Right ventricle myocardium superior (tissue), 1 donor: ENCODE measurements at regions not wholly inside any gene's neighbourhood (a gene's known extent, or its start where the extent isn't known, plus 50 kb on each side); places are given as distances from the start of the nearest gene placed in this dataset.

ENCODE experiments used
- ATAC-seq: fragments of 200-7000 bp; cut with Tn5 transposase; one replicate; pipeline ENCODE4 v1.9.1; 2020; ENCODE audit warnings: mild to moderate bottlenecking; ENCODE audit not compliant: poor library complexity
- DNase-seq: peaks from one replicate; pipeline ENCODE4 v3.0.0-alpha.2; 2020
- intact Hi-C: fragments of 100-400 bp; cut with DNase I; formaldehyde crosslinking; loops from one replicate; pipeline ENCODE4 v1.11.2; 2022
- donor health status: DM: no; HTN: yes; CAD: no; lungs with severe emphysema.

DNA sequence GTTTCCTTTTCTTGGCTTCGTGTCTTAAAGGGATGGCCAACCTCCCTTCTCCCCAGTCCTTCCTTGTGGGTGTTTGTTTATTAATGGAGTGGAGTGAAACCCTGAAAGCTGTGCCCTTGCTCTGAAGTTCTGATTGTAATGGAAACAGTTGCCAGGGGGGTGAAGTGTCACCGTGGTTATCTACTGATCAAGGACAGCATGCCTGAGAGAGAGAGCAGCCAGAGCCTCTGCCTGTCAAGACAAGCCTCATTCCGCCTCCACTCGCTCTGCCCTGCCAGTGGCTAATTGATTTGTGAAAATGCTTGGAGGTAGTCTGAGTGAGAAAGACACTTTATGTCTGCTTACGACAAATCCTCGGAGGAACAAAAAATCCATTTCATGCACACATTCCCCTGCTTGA lies 143.7 kb upstream of the SLC30A5 start:
- no peak for ATAC-seq
- intact Hi-C loops = no loop called here
- DNase-seq = no peak

DNA sequence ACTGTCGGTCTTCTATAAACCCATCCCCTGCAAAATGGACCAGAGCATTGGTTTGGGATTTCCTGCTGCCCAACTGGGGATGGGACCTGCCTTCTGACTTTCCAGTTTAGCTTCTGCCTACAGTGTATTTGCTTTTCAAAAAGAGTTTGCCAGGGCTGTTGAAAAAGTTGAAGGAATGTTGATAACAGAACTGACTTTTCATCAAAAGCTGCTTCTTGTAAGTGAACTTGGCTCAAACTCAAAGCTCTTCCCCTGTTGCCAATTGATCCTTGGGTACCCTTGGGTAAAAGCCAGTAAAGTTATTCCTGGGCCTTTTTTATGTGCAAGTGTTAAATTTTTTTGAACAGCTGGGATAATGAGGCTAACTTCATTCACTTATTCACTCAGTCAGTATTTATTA lies 142.9 kb upstream of the SLC30A5 start:
- intact Hi-C loops = no loop called here
- DNase-seq (no peak), ATAC-seq (no peak)

DNA sequence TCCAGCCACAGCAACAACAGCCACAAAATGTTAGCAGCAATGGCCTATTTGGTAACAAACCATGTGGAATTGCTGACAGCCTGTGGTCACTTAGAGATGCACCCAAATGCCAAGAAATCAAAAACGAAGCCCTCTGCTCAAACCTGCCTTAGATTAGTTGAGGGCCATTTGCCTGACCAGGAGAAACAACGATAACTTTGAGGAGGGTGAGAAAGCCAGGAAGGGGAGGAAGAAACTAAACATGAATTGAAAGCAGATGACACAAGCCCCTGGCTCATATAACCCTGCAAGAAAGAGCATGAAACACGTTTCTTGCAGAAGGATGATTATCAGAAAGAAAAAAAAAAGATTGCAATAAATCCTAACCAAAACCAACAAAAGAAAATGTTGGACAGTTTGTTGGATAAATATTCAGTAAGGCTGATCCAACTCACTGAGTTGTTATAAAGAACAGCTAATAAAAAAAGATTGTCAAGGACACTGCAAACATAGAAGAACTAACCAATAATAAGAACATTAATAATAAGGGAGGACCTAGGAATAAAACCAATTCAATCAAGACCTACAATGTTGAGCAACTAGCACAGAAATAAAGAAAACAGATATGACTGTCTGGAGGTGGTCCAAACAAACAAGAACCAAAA lies 140.5 kb upstream of the SLC30A5 start:
- ATAC-seq = no peak
- DNase-seq = no peak
- intact Hi-C loops = no loop called here

DNA sequence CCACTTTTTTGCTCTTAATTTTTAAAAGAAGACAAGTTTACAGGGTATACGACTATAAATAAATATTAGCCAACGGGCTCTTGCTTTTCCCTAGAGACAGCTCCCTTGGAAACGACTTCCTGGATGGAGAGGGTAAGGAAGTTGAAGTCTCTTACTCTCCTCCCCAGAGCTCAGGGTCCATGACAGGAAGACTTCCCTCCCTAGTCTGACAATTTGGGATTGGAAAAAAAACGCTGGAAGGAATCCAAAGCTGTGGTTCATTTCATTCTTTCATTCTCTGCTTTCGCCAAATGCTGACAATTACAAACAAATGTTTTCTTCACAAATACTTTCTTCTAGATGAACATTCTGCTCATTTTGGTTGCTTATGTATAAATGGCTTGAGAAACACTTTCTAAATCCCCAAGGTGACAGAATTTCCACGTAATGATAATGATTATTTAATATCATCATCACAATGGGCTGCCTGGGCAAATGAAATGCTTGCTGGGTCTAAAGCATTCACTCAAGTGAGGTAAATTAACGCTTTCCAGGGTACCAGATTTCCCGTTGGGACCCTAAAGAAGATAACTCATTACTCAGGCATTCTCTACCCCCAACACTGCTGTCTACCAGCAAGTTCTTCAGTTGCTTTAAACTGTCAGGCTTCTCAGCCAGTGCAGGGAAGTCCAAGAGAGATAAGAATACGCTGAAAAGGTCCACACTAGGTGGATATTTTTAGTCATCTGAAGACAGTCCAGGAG lies 139.8 kb upstream of the SLC30A5 start:
- intact Hi-C loops = no loop called here
- ATAC-seq = peak; percentile 77
- no peak for DNase-seq

DNA sequence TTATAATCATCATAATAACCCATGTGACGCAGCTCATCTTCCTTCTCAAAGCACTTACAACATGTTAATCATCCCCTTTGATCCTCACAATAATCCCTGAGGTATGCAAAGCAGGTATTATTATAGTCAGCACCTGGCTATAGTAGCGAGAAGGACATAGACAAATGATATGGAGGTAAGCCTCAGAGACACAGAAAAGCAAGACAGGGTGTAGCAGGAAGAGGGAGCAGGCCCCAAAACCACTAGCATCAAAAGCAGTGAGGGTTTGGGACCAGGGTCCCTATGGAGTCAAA lies 139.2 kb upstream of the SLC30A5 start:
- intact Hi-C loops = no loop called here
- DNase-seq (no peak), ATAC-seq (no peak)

DNA sequence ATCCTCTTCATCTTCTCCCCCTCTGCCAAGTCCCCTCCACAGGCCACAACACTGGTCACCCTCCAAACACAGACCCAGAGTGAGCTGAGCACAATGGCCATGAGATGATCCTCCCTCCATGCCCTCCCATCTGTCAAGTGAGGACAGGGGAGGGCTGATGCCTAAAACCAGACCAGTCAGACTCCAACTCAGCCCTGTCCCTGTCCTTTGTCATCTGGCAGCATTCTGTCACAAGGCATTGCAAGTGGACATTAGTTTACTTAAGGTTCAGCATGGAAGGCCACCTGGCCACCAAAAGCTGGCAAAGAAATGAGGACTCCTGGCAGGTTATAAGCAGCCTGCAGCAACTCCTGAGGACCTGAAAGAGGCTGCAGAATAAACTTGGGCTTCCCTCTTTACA lies 136.2 kb upstream of the SLC30A5 start:
- no peak for ATAC-seq
- no peak for DNase-seq
- intact Hi-C loops = no loop called here

DNA sequence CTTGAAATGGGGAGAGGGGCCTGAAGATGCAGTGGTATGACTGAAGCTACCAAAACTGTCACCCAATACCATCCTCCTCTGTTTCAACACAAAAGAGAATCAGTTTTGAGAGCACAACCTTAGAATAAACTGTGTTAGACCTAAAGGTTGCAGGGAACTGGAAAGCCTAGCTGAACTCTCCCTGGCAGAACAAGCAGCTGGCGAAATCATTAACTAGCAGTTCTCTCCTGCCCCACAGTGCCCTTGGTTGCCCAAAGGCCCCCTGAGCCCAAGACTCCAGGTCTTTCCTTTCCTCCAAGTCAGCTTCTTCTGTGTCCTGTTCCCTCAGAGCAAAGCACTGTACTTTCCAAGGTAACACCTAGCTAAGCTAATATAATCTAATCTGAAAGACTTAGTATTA lies 135.4 kb upstream of the SLC30A5 start:
- ATAC-seq (no peak), DNase-seq (no peak)
- intact Hi-C loops = no loop called here

DNA sequence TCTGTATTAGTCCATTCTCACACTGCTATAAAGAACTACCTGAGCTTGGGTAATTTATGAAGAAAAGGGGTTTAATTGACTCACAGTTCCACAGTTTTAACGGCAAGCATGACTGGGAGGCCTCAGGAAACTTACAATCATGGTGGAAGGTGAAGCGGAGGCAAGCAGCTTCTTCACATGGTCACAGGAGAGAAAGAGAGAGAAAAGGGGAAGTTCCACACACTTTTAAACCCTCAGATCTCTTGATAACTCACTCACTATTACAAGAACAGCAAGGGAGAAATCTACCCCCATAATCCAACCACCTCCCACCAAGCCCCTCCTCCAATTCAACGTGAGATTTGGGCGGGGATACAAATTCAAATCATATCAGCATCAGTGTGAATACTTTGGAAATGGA lies 133.4 kb upstream of the SLC30A5 start:
- intact Hi-C loops = loop anchor here (5.0 kb wide), 1 partner anchor 673 kb away; no protein-coding TSS in a partner anchor
- DNase-seq (no peak), ATAC-seq (no peak)

DNA sequence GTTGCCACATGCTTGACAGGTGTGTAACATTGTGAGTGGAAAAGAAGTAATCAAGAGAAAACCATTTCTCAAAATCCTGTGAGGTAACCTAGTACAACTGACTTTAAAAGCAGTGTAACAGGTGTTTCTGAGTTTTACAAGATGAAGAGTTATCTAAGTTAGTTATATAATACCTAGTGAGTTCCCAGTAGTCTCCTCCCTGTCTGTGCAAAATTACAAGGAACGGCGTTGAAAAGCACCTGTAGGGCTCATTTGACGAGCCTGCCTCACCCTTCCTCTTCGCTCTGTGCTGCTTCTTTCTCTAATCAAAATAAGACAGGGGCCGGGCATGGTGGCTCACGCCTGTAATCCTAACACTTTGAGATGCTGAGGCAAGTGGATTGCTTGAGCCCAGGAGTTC lies 132.9 kb upstream of the SLC30A5 start:
- DNase-seq (no peak), ATAC-seq (no peak)
- intact Hi-C loops = loop anchor here (5.0 kb wide), 1 partner anchor 674 kb away; no protein-coding TSS in a partner anchor

DNA sequence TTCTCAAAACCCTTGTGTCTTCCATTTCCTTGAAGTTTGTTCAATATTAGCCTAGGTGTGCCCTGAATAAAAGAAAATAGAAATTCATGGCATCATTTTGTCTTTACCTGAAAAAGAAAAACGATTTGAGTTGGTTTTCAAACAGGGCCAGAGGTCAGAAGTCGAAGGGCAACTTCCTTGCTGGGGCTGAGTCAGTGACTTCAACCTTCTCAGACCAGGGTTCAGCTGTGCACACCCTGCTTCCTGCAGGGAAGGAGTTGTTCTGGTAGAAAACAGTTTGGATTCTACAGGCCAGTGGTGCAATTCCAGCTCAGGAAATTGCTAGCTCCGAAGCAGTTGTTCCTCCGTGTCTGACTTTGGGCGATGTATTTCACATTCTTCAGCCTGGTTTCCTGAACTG lies 132.1 kb upstream of the SLC30A5 start:
- intact Hi-C loops = loop anchor here (5.0 kb wide), 1 partner anchor 674 kb away; no protein-coding TSS in a partner anchor
- ATAC-seq (no peak), DNase-seq (no peak)

DNA sequence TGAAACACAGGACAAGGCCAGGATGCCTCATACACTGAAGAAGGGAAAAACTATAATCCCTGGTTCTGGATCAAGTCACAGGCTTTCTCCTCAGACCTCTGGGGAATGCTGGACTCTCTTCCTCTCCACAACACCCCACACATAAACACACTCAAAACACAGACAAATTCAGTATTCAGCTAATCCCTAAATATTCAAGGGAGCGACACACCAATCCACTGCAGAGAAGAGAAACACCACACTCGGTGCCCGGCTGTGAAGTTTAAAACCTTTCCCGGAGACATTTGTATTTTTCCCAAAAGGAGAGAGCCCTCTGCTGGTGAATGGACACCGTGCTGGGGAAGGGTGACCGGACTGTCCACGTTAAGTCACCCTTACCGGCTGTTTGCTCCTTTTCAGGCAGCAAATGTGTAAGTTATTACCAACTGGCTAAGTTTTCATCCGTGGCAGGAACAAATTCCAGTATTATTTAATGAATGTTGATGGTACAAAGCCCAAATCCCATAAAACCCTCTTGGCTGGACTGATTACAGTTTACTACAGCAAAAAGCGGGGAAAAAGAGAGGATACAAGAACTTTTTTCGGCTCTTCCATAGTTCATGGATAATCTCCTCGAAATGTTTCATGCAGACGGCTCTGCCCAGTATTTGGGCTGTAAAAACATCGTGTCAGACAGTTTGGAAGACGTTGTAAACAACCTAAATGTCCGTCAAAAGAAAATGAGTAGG lies 130.9 kb upstream of the SLC30A5 start:
- intact Hi-C loops = loop anchor here (5.0 kb wide), 1 partner anchor 676 kb away; no protein-coding TSS in a partner anchor
- DNase-seq (peak; percentile 54), ATAC-seq (peak; percentile 95)

DNA sequence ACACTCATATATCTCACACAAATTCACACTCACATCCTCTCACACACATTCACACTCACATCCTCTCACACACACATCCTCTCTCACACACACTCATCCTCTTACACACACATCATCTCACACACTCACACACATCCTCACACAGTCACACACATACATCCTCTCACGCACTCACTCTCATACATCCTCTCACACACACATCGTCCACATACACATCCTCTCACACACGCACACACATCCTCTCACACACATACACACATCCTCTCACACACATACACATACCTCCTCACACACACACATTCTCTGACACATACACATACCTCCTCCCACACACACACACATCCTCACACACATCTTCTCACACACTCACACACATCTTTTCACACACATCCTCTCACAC lies 129.1 kb upstream of the SLC30A5 start:
- ATAC-seq (no peak), DNase-seq (no peak)
- intact Hi-C loops = loop anchor here (5.0 kb wide), 1 partner anchor 677 kb away; no protein-coding TSS in a partner anchor

DNA sequence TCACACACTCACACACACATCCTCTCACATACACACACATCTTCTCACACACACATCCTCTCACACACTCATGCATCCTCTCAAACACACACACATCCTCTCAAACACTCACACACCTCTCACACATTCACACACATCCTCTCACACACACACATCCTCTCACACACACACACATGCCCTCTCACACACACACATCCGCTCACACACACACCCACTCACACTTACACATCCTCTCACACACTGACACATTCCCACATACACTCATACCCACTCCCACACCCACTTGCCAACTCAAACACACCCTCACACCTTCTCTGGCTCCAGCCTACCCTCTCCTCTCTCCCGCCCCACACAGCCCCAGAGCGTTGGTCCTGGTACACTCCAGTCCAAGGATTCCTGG lies 127.9 kb upstream of the SLC30A5 start:
- DNase-seq (no peak), ATAC-seq (no peak)
- intact Hi-C loops = no loop called here

DNA sequence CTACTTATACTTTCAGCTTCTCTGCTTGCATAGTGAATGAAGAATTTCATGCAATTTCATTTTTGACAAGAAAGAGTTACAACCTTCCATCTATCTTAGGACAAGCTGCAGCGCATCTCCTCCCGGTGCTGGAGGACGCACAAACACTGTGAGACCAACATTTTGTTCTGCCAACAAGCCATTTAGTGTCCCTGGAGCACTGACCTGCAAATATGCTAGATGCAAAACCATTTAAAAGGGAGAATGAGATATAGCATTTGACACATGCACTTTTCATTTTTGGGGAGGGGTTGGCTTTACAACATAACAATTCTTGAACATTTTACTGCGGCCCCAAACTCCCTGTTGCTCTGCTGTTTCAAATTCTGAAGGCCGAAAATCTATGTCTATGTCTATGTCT lies 127.2 kb upstream of the SLC30A5 start:
- ATAC-seq = no peak
- intact Hi-C loops = no loop called here
- no peak for DNase-seq

DNA sequence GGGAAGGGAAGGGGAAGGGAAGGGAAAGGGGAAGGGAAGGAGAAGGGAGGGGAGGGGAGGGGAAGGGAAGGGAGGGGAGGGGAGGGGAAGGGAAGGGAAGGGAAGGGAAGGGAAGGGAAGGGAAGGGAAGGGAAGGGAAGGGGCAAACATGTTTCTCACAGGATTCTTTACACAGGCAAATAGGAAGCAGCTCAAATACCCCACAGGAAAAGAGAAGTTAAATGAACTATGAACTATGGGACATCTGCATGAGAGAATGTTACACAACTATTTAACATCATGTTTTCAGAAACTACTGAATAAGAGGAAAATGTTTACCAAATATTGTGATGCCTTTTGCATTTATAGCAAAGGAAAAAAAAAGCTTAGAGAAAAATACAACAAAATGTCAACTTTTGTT lies 125.4 kb upstream of the SLC30A5 start:
- intact Hi-C loops = no loop called here
- no peak for ATAC-seq
- no peak for DNase-seq

DNA sequence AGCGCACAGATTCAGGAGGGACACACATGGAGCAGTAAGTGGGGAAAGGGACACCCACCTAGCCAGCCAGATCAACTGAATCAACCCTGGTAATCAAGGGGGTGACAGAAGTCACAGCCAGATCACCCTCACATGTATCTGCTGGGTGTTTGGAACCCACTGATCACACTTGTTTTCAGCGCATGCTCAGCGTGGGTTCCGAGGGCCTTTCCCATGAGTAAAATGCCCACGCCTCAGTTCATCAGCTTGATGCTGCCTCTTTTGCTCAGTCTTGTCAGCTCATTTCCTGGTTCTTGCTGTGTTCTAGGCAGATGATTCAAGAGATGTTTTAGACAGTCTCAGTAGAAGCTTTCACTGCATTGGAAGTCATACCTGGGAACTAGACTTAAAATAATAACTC lies 123.2 kb upstream of the SLC30A5 start:
- DNase-seq = no peak
- no peak for ATAC-seq
- intact Hi-C loops = loop anchor here (10.0 kb wide), 1 partner anchor 496 kb away; no protein-coding TSS in a partner anchor

DNA sequence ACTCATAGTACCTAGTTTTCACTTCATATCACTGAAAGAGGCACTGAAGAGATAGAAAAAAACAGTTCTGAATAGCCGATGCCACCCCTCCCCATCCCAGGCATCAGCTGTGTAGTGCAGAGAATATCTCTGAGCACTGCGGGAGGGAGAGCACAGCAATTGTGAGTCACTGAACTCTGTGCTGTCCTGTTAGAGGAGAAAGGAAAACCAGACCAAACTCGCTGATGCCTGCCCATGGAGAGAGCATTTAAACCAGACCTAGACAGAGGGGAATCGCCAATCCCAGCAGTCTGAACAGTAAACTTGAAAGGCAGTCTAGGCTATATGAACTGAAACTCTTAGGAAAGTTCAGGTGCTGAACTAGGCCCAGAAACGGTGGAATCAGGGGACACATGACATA lies 120.1 kb upstream of the SLC30A5 start:
- ATAC-seq (no peak), DNase-seq (no peak)
- intact Hi-C loops = loop anchor here (10.0 kb wide), 1 partner anchor 499 kb away; no protein-coding TSS in a partner anchor

DNA sequence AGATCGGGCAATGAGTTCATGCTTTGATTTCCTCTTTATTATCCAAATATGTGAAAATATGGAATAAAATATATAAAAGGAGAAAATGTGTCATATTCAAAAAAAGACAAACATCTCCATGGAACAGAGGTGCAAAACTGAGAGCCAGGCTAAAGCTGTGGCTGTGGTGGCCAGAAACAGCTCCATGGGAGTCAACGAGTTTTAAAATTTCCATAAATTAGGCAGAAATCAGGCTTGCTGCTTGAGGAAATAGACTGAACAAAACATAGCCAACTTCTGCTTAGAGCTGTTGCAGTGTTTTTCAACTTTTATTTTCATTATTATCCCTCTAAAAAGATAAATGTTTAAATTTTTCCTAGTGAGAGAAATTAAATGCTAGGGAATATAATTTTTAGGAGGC lies 110.8 kb upstream of the SLC30A5 start:
- ATAC-seq (no peak), DNase-seq (no peak)
- intact Hi-C loops = no loop called here

DNA sequence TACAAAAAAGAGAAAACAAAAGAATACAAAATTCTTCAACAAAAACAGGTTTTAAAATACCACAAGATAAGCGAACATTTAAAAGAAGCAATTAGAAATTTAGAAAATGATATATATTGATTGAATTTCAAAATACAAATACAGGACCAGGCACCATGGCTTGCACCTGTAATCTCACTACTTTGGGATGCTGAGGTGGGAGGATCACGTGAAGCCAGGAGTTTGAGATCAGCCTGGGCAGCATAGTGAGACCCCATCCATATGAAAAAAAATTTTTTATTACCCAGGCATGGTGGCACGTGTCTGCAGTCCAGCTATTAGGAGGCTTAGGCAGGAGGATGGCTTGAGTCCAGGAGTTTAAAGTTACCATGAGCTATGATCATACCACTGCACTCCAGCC lies 109.9 kb upstream of the SLC30A5 start:
- DNase-seq (no peak), ATAC-seq (no peak)
- intact Hi-C loops = no loop called here
